ENCODE measurements at regions not wholly inside any gene's neighbourhood (a gene's known extent, or its start where the extent isn't known, plus 50 kb on each side); places are given as distances from the start of the nearest gene placed in this dataset.

DNA sequence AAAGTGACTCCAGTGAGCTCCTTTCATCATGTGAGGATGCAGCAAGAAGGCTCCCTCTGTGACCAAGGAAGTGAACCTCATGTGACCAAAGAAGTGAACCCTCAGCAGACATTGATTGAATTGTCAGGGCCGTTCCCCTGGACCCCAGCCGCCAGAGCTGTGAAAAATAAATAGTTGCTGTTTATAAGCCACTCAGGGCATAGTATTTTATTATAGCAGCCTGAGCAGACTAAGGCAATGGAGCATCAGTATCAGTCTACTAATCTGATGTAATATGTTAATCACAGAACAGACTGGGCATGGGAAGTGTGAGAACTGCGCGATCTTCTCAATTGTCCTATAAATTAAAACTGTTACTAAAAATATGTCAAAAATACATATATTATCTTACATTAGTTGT, 384.5 kb upstream of the PRKCQ start:
- no peak overlapping the region for H3K27ac ChIP-seq
- TF ChIP-seq, protein P1, sequence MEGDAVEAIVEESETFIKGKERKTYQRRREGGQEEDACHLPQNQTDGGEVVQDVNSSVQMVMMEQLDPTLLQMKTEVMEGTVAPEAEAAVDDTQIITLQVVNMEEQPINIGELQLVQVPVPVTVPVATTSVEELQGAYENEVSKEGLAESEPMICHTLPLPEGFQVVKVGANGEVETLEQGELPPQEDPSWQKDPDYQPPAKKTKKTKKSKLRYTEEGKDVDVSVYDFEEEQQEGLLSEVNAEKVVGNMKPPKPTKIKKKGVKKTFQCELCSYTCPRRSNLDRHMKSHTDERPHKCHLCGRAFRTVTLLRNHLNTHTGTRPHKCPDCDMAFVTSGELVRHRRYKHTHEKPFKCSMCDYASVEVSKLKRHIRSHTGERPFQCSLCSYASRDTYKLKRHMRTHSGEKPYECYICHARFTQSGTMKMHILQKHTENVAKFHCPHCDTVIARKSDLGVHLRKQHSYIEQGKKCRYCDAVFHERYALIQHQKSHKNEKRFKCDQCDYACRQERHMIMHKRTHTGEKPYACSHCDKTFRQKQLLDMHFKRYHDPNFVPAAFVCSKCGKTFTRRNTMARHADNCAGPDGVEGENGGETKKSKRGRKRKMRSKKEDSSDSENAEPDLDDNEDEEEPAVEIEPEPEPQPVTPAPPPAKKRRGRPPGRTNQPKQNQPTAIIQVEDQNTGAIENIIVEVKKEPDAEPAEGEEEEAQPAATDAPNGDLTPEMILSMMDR (IDR thresholded peaks at IDR 0.05): no peak
- TF ChIP-seq ZFX (IDR thresholded peaks at IDR 0.05; ENCODE audit: borderline replicate concordance): no peak

DNA sequence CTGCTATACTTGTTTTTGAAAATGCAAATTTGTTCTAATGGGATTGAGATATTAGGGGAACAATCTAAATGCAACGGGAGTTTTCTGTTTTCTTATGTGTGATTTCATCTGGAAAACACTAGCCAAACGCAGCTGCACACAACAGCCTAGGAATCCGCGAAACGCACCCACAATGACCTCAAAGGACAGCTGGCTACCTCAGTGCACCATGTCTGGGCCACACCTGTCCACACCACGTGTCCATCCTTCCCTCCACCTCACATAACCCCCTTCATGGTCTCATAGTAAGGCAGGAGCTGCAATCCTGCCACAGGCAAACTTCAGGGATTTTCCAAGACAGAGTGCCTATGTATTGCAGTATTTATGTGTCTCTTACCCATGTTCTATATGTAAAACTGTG, 382.5 kb upstream of the PRKCQ start:
- H3K27ac ChIP-seq: no peak overlapping the region
- TF ChIP-seq, protein P1 (IDR thresholded peaks at IDR 0.05): no peak
- TF ChIP-seq ZFX (IDR thresholded peaks at IDR 0.05; ENCODE audit: borderline replicate concordance): no peak

DNA sequence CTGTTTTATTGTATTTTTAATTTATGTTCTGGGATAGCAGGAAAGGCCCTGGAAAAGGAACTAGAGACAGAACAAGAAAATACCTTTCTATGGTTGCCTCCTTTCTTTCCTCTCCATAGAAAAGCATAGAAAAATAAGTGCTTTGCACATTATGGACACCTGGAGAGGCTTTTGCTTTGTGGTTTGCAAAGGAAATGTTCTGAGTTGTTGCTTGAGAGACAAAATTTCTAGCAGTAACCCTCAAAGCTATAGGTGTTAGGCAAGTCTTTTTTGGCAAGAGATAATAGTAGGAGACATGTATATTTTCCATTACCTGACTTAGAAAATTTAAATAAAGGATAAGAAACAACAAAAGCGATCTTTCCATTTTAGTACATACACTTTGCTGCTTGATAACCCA, 378.6 kb upstream of the PRKCQ start:
- TF ChIP-seq ZFX (IDR thresholded peaks at IDR 0.05; ENCODE audit: borderline replicate concordance): no peak
- TF ChIP-seq, protein P1 (IDR thresholded peaks at IDR 0.05): no peak
- H3K27ac ChIP-seq: no peak overlapping the region

DNA sequence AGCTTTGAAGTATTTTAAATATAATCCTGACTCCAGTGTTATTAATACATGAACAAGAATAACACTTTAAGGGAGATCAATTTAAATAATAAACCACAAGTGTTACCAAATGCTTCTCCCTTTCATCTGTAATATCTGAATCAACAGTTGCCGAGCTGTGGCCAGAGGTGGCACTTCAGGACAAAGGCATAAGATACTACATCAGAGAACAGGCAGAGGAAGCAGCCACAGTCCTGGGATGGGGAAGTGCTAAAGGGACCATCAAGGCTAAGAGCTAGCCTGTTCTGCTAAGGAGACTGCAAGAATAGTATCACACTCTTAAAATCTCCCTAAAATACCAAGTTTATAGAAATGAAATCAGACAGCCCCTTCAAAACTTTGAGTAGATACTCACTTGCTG, 378.2 kb upstream of the PRKCQ start:
- no peak overlapping the region for H3K27ac ChIP-seq

DNA sequence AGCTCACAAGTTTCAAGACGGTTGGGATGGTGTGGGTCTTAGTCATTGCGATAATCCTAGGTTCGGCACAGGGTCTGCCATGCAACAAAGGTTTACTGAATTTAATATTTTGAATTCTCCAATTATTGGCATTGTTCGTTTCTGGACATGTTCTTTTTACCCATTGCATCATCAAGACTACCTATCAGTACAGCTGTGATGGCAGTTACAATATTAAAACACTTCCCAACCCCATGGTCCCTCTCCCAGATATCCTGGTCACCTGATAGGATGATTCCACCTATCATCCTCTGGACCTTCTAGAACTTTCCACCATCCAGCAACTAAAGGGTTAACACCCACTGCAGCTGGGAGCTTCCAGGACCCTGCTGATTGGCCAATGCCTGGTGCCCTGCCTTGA, 377.8 kb upstream of the PRKCQ start:
- TF ChIP-seq, protein P1 (IDR thresholded peaks at IDR 0.05): no peak
- TF ChIP-seq ZFX (IDR thresholded peaks at IDR 0.05; ENCODE audit: borderline replicate concordance): no peak
- H3K27ac ChIP-seq: no peak overlapping the region

More for the DNA sequence above, 378.2 kb upstream of the PRKCQ start:
- no peak for TF ChIP-seq ZFX (IDR thresholded peaks at IDR 0.05; ENCODE audit: borderline replicate concordance)
- TF ChIP-seq, protein P1 (IDR thresholded peaks at IDR 0.05): no peak

DNA sequence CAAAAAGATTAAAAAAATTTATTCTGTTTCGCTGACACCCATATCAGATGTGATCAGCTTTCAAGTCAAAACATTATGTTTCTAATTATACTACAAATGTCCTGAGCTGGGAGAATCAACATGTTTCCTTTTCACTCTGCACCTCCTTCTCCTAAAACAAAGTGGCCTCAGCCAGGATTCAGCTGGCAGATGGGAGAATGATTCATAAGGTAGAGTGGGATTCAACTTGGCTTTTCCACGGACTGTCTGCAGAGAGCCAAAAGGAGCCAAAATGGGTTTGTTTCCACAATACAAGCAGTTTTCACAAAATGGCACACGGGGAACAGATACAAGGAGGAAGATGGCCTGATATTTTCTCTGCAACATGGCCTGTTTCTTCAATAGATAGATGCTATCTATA, 376.5 kb upstream of the PRKCQ start:
- no peak overlapping the region for H3K27ac ChIP-seq

DNA sequence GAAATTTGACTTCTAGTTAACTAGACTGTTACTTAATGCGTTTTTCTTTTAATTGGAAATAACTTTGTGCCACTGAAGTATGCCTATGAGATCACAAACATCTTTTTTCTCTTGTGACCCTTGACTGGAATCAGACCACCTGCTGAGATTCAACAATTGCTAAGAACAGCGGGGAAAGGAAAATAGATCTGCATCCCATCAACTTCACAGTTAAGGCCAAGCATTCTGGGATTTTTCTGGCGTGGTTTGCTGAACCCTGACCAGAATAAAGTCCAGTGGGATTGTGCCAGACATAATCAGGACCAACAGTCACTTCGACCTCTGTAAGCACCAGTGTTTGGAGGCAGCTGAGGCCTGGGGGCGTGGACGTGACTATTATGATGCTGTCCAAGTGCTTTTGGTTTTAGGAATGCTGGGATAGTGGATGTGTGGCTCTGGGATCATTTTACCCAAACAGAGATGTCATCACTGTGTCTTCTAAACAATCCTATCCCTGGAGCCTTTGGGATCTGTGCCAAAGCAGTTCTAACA, 373.3 kb upstream of the PRKCQ start:
- no peak for TF ChIP-seq ZFX (IDR thresholded peaks at IDR 0.05; ENCODE audit: borderline replicate concordance)
- TF ChIP-seq, protein P1 (IDR thresholded peaks at IDR 0.05): no peak
- H3K27ac ChIP-seq: no peak overlapping the region

More for the DNA sequence above, 376.5 kb upstream of the PRKCQ start:
- TF ChIP-seq ZFX (IDR thresholded peaks at IDR 0.05; ENCODE audit: borderline replicate concordance): no peak
- TF ChIP-seq, protein P1 (IDR thresholded peaks at IDR 0.05): no peak
